Sigmoid colon (tissue), 6 donors: ENCODE measurements at regions not wholly inside any gene's neighbourhood (a gene's known extent, or its start where the extent isn't known, plus 50 kb on each side); places are given as distances from the start of the nearest gene placed in this dataset.

Experiments
- DNase-seq: peaks from one replicate; pipeline ENCODE4 v3.0.0-alpha.2; 2019
- H3K27ac ChIP-seq, 4 donors: fragments of 200-600 bp; sonication (generic); one replicate each; pipeline ENCODE4 v1.5.1; 2016 to 2019; ENCODE audit warnings: mild to moderate bottlenecking in 1 of 4
- H3K27me3 ChIP-seq, 3 donors: fragments of 200-600 bp; sonication (generic); one replicate each; pipeline ENCODE4 v1.5.1; 2019; ENCODE audit warnings: mild to moderate bottlenecking in 1 of 3
- H3K36me3 ChIP-seq, 4 donors: fragments of 200-600 bp; sonication (generic); one replicate each; pipeline ENCODE4 v1.5.1; 2016 to 2019
- H3K4me1 ChIP-seq, 4 donors: fragments of 200-600 bp; sonication (generic); one replicate each; pipeline ENCODE4 v1.5.1; 2017 to 2019
- H3K4me3 ChIP-seq, 4 donors: fragments of 200-600 bp; sonication (generic); one replicate each; pipeline ENCODE4 v1.5.1; 2017 to 2019; ENCODE audit warnings: mild to moderate bottlenecking in 2 of 4, moderate library complexity in 1 of 4
- H3K9me3 ChIP-seq, 4 donors: fragments of 200-600 bp in 3 of 4; sonication (generic) in 3 of 4; one replicate each; pipeline versions ENCODE4 v1.5.1 to v1.6.1; 2013 to 2019
- CTCF ChIP-seq, 4 experiments: fragments of 450-650 bp in 3 of 4; fragments of 200-600 bp in 1 of 4; IDR thresholded peaks; one replicate each; pipeline ENCODE4 v1.5.1; 2016 to 2019; ENCODE audit warnings: antibody characterized with exemption in 4 of 4, mild to moderate bottlenecking in 3 of 4, moderate library complexity in 2 of 4
- EP300 ChIP-seq, 4 donors: sonication (generic); formaldehyde crosslinking; IDR thresholded peaks; one replicate each; pipeline ENCODE4 v1.6.1; 2017; ENCODE audit warnings: antibody characterized with exemption in 4 of 4
- POLR2A ChIP-seq, 2 donors: fragments of 450-650 bp; IDR thresholded peaks; one replicate each; pipeline ENCODE4 v1.6.1; 2016; ENCODE audit warnings: antibody characterized with exemption in 2 of 2, mild to moderate bottlenecking in 2 of 2, moderate library complexity in 2 of 2
- POLR2AphosphoS5 ChIP-seq, 4 donors: sonication (generic); formaldehyde crosslinking; IDR thresholded peaks; one replicate each; pipeline ENCODE4 v1.6.1; 2017; ENCODE audit warnings: antibody characterized with exemption in 4 of 4
- WGBS, 2 donors: extraction: QIAGEN DNeasy Blood & Tissue Kit; methylation state at CpG; one replicate each; pipeline ENCODE4 v1.1.7; 2013; 5-methylcytosine and 5-hydroxymethylcytosine counted together
- intact Hi-C: fragments of 100-400 bp; cut with DNase I; formaldehyde crosslinking; loops from one replicate; pipeline ENCODE4 v1.15.1; 2023
- donor health status: healthy with polysubstance abuse.
- donor health status: healthy.

GRCh38 chr2:103254611-103255010 lies 492.8 kb downstream of the TMEM182 start:
- TF ChIP-seq EP300 (IDR thresholded peaks at IDR 0.05) = no peak
- TF ChIP-seq CTCF (IDR thresholded peaks at IDR 0.05) = no peak
- TF ChIP-seq POLR2AphosphoS5 (IDR thresholded peaks at IDR 0.05) = no peak
- TF ChIP-seq POLR2A (IDR thresholded peaks at IDR 0.05) = no peak
- H3K4me3 ChIP-seq = no peak overlapping the region
- no peaks in the 10 kb centered on the region for H3K27me3 ChIP-seq
- H3K36me3 ChIP-seq = no peaks in the 10 kb centered on the region
- no peaks in the 10 kb centered on the region for H3K4me1 ChIP-seq
- no peak for DNase-seq
- WGBS, 2 donors = 87 to 91% methylated on average over 5 of the region's 5 CpGs
- H3K27ac ChIP-seq = no peak overlapping the region
- intact Hi-C loops = no loop called here
- H3K9me3 ChIP-seq = no peaks in the 10 kb centered on the region

GRCh38 chr2:103264058-103264768 lies 502.4 kb downstream of the TMEM182 start:
- Histone ChIP-seq H3K9me3 (no peaks in the 10 kb centered on the region), H3K27ac (no peak overlapping the region), H3K4me1 (no peaks in the 10 kb centered on the region), H3K27me3 (no peaks in the 10 kb centered on the region), H3K4me3 (no peak overlapping the region), H3K36me3 (no peaks in the 10 kb centered on the region)
- 67 to 79% methylated on average over 5 of the region's 5 CpGs for WGBS, 2 donors
- no peak for DNase-seq
- TF ChIP-seq CTCF (IDR thresholded peaks at IDR 0.05) (no peak), POLR2A (IDR thresholded peaks at IDR 0.05) (no peak), POLR2AphosphoS5 (IDR thresholded peaks at IDR 0.05) (no peak), EP300 (IDR thresholded peaks at IDR 0.05) (no peak)
- intact Hi-C loops = no loop called here

GRCh38 chr2:103265521-103265920 lies 503.7 kb downstream of the TMEM182 start:
- no peak for DNase-seq
- WGBS, 2 donors = 88 to 89% methylated on average over 8 of the region's 8 CpGs

GRCh38 chr2:103268841-103269498 lies 507.1 kb downstream of the TMEM182 start:
- intact Hi-C loops = no loop called here
- no peaks in the 10 kb centered on the region for H3K27me3 ChIP-seq
- H3K36me3 ChIP-seq = no peaks in the 10 kb centered on the region
- H3K4me1 ChIP-seq = no peaks in the 10 kb centered on the region
- no peak overlapping the region for H3K27ac ChIP-seq
- no peaks in the 10 kb centered on the region for H3K9me3 ChIP-seq
- no peak overlapping the region for H3K4me3 ChIP-seq
- 25 to 70% methylated on average over 8 of the region's 8 CpGs for WGBS, 2 donors
- TF ChIP-seq POLR2A (IDR thresholded peaks at IDR 0.05) = no peak
- no peak for TF ChIP-seq POLR2AphosphoS5 (IDR thresholded peaks at IDR 0.05)
- no peak for TF ChIP-seq CTCF (IDR thresholded peaks at IDR 0.05)
- no peak for TF ChIP-seq EP300 (IDR thresholded peaks at IDR 0.05)
- no peak for DNase-seq

More at GRCh38 chr2:103265521-103265920, 503.7 kb downstream of the TMEM182 start:
- Histone ChIP-seq H3K4me1 (no peaks in the 10 kb centered on the region), H3K27ac (no peak overlapping the region), H3K9me3 (no peaks in the 10 kb centered on the region), H3K4me3 (no peak overlapping the region), H3K36me3 (no peaks in the 10 kb centered on the region), H3K27me3 (no peaks in the 10 kb centered on the region)
- TF ChIP-seq POLR2AphosphoS5 (IDR thresholded peaks at IDR 0.05) = no peak
- TF ChIP-seq EP300 (IDR thresholded peaks at IDR 0.05) = no peak
- no peak for TF ChIP-seq POLR2A (IDR thresholded peaks at IDR 0.05)
- TF ChIP-seq CTCF (IDR thresholded peaks at IDR 0.05) = no peak
- intact Hi-C loops = no loop called here
